Ammon's horn (tissue), 1 donor: ENCODE measurements at regions not wholly inside any gene's neighbourhood (a gene's known extent, or its start where the extent isn't known, plus 50 kb on each side); places are given as distances from the start of the nearest gene placed in this dataset.
"Not testable (repeated sequence)": the region's sequence is repeated elsewhere in the genome, so short reads cannot be mapped to it uniquely, and the experiment has no call there.

Experiments
- DNase-seq: peaks from one replicate; pipeline ENCODE4 v3.0.0-alpha.2; 2016; ENCODE audit warnings: low spot score

DNA sequence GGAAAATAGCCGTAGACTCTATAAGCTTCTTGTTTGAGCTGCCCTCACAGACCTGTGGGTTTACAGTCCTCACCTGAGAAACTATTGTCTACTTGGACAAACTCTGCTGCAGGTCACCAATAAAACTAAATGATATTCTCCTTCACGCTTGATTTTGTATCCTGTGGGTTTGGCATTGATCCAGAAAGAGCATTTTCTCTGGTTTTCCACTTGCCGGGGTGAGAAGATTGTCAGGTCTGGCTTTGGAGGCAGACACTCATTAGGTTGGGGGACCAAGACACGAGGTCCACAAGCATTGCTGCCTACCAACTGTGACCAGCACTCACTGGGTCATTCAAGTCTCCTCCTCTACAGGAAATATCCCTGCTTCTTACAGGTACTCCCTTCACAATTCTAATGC, 68.5 kb downstream of the CDC14C start:
- no peak for DNase-seq

DNA sequence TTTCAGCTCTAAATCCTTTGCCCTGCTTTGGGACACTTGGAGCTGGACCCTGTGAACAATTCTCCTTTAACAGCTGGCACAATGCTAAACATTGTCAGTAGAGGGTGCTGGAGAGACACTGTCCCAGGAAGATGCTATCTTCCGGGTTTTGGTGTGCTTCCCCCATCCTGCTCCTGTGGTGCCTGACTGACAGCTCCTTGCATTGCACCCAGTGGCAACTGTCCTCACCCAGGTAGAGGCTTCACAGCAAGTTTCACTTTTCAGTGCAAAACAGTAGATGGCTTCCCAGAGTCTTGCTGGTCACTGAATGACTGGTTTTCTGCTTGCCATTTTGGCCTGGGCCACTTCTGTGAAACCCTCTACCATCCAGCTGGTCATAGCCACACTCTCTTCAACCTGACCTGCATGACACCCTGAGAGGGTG, 77.3 kb downstream of the CDC14C start:
- peak; percentile 12 for DNase-seq

DNA sequence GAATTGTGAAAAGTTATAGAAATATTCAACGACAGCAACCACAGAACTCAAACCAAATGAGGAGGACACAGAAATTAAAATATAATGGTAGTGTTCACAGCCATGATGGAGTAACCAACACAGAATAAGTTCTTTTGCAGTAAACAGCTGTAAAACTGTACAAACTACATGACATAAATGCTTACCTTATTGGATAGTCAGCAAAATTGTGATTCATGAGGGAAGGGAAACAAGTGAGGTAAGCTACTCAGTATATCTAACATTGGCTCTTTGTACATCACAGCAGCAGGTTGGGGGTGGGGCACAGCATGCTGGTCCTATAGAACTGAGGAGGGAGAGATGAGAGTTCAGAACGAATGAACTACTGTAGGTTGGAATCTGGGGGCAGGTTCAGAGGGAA, 86.4 kb downstream of the CDC14C start:
- DNase-seq: no peak

DNA sequence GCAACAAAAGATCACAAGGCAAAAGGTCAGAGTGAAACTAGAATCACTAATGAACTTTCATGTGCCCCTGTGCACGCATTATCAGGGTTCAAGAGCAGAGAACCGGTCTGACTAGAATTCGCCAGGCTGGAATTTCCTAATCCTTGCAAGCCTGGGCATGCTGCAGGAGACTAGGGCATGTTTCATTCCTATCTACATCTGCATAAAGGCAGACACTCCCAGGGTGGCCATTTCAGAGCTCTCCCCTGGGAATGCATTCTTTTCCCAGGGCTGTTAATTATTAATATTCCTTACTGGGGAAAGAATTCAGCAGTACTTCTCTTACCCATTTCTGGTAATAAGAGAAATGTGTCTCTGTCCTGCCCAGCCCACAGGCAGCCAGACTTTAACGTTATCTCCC, 90.5 kb downstream of the CDC14C start:
- DNase-seq: no peak

DNA sequence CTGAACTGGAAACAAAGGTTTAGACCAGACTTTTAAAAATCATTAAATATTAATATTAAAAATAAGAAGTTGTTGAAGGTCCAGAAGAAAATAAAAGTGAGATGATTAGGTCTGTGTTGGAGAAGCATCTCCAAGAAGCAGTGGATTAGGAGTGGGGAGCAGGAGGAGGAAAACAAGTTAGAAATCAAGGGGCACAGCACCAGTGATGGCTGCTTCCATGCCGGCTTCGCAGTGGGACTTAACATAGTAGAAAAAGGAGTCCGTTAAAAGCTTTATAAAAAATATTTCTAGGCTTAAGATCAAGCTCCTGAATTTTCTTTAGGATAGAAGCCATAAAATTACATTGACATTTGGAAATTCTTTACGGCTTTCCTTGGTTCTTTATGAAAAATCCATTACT, 95.8 kb downstream of the CDC14C start:
- no peak for DNase-seq

DNA sequence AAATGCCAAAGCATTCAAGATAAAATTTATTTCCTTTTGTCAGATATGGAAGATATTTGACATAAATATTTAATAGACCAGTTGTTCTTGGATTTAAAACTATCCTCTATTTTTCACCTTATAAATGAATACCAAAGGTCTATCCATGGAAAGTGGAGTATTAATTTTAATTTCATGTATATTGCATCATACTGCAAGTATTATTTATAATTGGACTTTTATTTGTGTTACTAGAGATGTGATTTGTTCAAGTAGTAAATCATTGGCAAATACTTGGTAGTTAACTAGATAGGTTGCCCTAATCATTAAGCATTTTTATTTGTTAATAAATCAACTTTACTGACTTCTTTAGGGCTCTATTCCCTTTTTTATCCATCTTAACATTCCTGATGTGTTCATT, 98.1 kb downstream of the CDC14C start:
- DNase-seq: no peak

DNA sequence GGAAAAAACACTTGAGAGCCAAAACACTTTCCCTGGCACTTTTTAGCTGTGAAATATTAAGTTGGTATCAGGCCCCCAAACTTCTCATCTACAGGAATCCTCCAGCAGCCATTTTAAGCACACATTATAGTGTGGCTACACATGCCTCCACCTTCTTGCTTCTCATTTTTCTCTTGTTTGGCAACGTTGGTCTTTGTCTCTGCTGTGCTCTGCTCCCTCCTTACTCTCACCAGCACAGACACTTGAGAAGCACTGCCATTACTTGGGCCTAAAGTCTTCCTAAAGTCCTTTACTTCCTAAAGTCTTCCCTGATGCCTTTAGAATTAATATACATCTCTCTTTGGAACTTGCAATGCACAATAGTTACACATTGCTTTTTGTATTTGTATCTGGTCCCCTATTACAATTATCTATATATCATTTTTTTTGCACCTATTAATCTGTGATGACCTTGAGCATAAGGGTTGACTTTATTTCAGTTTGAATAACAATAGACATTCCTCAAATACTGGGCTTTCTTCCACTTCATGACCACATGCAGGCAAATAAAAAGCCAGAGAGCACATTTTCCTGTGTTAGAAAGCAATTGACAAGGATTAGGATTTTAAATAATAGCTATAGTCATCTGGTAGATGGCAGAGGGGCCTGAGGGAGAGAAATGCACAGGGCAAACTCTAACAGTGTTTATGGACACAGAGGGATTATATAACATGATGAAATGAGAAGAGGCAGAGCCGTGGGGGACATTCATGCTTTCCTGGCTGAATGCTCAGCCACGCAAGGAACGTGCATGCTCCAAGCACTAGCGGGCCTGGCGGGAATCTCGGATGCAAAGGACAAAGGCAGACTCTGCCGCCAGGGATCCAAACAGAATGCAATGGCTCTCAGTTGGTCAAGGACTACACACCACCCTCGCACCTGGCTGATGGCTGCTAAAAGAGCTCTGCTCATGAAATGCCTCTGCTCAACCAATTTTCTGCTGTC, 99.3 kb downstream of the CDC14C start:
- no peak for DNase-seq

DNA sequence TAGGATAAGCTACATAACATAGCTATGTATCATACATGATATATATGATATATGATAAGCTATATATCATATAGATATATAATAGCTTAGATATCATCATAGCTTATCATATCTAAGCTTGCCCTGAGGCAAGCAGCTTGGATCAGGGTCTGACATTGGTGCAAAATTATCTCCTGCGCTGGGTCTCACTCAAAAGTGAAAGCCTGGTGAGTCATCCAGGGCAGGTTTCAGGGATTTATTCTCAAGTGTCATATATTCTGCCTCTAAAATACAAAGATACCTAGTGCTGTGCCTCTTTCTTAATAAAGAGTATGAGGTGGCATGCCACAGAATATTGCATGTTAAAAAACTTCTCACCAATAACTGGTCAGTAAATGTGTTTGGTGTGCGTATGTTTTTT, 105.9 kb downstream of the CDC14C start:
- DNase-seq: no peak

DNA sequence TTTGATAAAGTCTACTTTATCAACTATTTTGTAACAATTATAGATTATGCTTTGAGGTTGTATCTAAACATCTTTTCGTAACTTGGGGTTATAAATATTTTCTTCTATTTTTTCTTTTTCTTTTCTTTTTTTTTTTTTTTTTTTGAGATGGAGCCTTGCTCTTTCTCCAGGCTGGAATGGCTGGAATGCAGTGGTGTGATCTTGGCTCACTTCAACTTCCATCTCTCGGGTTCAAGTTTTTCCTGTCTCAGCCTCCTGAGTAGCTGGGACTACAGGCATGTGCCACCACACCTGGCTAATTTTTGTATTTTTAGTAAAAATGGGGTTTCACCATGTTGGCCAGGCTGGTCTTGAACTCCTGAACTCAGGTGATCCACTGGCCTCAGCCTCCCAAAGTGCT, 108.8 kb downstream of the CDC14C start:
- not testable (repeated sequence) for DNase-seq

DNA sequence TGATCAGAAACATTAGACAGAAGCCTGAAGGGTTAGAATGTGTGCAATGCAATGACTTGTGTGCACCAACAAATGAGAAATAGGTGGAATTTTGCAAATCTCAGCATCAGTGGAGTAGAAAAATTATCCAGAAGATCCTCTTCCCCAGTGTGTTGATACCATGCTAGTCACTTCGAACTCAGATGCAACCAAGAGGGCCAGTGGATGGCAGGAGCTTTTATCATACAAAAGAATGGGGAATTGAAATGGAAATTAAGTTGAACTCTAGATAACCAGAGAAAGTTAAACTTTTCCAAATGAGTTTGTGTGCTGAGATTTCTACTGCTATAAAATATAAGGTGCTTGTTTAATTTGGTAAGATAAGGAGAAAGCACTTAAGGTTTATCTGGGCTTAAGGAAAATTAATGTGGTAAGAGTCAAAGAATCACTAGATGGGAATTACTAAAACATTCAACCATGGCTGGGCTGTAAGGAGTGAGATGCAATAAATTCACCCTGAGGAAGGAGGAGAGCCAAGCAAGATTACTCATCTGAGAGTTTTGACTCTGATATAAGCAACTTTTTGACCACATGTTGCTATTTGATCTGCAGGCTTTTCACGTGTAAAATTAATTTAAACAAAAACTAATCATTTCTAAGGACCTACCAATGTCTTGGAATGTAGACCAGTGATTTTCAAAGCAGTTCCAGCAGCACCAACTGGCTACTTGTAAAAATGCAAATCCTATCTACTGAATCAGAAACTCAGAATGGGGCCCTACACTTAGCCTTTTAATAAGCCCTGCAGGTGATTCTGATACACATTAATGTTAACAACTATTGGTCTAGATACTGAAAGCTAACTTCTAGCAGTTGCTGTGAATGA, 113.2 kb downstream of the CDC14C start:
- no peak for DNase-seq

DNA sequence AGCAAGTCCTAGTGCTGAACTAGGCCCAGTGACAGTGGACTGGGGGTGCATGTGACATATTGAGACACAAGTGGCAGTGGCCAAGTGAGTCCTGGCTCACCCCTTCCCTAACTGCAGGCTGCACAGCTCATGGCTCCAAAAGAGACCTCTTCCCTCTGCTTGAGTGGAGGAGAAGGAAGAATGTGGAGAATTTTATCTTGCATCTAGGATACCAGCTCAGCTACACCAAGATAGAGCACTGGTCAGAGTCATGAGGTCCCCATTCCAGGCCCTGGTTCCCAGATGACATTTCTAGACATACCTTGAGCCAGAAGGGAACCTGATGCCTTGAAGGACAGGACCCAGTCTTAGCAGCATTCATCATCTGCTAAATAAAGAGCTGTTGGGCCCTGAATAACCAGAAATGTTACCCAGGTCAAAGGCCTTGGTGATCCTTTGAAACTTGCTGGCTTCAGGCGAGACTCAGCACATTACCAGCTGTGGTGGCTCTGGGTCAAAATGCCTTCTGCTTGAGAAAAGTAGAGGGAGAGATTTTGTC, 114.5 kb downstream of the CDC14C start:
- DNase-seq: no peak

DNA sequence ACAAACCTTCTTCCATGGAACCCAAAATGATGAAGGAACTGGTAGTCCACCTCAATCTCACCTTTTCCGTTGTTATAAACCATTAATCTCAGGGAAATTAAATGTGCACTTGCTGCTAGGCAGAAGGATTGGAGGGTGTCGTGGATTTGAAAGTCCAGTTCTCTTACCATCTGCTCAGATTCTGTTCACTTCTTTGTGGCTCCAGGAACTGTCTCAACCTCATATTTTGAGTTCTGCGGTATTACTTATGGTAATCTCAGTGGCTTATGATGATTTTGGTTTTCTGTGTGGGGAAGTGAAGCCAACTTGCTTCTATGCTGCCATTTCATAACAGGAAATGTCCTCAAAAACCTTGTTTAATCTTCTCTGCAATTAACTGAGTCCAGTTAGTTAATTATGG, 136.4 kb downstream of the CDC14C start:
- no peak for DNase-seq

DNA sequence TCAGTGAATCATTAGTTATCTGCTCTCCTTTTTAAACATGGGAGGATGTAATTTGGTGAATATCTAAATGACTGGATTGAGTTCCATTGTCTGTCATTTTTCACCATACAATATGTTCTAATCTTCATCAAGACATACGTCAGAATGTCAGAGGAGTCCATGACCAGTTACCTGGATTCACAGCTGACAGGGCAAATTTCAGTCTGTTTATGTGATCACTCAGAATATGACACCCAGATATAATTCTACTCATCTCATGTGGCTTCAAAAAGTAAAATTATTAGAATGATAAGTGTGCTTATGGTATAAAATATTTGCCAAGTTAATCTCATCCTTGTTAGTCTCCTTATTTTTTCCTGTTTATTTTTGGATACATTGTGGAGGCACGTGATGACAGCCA, 150.2 kb downstream of the CDC14C start:
- no peak for DNase-seq

DNA sequence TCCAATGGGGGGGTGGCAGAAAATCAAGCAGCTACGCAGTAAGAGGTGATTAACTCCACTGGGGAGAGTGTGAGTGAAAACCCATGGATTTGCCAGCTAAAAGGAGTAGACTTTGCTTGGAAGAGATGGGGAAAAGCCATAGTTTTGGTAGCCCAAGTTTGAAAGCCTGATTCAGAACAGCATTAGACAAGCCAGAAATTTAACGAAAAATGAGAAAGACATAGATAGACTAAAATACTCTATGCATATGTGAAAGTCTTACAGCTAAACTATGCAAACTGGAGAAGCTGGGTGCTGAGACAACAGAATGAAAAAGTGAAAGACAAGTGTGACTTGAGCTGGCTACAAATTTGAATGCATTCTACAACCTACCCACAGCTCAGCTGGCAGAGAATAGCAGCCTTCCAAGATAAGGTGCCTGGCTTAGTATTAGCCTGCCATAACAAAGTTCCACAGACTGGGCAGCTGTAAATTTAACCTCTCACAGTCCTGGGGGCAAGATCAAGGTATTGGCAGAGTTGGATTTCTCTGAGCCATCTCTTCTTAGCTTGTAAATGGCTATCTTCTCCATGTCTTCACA, 156.6 kb downstream of the CDC14C start:
- DNase-seq: no peak

DNA sequence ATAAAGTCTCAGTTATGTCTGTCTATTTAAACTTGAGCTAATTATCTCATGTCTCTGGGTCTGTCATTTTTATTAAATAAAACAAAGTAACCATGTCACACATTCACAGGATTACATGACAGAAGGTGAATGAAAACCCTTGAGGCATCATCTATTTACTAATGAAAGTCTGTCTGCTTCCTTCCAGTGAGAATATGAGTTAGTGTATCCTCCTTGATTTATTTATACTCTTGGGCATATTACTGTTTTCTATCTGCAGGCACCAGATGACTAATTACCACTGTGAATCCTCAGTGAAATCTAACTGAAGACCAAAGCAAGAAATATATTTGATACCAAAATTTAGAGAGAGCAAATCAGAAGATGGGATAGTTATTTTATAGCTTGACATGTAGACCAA, 163.7 kb downstream of the CDC14C start:
- no peak for DNase-seq

DNA sequence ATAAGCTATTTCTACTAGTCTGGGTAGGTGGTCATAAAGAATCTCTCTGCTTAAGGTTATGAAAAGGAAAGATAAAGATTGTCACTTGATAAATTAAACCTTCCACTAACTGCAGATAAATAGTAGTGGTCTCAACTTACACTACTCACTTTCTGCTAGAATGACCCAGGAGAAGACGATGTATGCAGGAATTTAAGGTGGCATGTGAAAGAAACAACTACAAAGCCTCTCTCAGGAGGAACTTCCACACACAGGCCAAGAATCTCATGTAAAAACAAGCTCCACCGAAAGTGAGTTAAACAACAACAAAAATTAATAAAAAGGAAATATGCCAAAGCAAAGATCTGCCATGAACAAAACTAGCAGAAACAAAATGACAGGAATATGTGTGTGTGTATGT, 165.4 kb downstream of the CDC14C start:
- no peak for DNase-seq

DNA sequence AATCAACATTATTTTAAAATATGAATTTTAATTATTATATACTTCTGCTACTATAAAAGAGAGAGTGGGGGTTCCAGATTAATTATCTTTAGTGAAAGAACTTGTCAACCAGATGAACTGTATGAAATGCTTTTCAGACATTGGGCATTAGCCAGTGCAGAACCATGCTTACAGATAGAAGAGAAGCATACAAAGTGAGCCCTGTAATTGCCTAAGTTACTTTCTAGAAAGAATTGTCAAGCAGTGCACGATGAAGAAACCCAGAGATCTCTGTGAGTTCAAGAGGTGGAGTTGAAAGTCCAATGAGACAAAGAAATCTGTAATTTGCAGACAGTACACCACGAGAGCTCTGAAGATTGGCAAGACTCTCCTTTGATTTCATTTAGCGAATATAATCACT, 166.7 kb downstream of the CDC14C start:
- DNase-seq: no peak

DNA sequence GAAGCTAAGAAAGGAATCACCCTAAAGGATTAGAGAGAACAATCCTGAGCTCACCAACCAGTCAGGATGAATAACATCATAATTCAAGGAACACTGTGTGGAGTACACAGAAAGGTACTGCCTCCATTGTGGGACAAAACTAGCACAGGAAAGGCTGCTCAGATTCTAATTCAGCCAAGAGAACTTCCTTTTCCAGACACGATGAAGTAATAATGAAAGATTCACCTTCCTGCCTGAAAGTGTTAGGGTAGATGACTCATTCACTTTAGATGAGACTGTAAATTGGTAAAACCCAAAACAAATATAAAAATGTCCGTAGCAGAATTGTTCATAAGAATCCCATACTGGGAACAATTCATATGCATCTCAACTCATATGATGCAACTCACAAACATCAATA, 167.2 kb downstream of the CDC14C start:
- no peak for DNase-seq

DNA sequence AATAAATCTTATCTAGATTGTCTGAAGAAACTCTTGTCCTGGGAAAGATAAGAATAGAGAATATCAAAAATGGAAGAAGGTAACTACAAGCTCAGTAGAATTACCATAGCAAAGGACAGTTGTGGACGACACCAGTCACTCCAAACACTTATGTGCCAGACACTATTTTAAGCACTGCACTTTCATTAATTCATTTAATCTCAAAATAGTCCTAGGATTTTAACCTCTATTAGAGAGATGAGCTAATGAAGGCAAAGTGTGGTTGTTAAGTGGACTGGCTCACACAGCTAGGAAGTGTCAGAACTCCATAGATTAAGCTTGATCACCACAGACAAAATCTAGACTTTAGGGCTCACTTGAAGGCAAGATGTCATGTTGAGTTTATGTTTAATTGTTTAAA, 168.9 kb downstream of the CDC14C start:
- DNase-seq: no peak

DNA sequence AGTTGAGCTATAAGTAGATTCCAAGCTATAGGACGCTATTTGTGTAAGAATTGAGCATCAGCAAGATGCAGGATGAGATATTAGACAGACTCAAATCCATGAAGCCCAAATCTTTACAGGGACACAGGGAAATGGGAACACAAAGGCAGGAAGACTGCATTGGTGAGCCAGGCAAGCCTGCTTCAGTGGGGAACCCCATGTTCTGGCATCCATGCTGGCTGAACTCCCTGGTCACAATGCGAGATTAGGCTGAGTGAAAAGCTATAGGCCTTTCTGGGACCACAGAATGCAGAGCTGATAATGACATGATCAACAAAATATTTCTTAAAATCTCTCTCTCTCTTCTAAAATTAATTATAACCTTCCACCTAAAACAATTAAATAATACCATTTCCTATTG, 170.5 kb downstream of the CDC14C start:
- DNase-seq: no peak

DNA sequence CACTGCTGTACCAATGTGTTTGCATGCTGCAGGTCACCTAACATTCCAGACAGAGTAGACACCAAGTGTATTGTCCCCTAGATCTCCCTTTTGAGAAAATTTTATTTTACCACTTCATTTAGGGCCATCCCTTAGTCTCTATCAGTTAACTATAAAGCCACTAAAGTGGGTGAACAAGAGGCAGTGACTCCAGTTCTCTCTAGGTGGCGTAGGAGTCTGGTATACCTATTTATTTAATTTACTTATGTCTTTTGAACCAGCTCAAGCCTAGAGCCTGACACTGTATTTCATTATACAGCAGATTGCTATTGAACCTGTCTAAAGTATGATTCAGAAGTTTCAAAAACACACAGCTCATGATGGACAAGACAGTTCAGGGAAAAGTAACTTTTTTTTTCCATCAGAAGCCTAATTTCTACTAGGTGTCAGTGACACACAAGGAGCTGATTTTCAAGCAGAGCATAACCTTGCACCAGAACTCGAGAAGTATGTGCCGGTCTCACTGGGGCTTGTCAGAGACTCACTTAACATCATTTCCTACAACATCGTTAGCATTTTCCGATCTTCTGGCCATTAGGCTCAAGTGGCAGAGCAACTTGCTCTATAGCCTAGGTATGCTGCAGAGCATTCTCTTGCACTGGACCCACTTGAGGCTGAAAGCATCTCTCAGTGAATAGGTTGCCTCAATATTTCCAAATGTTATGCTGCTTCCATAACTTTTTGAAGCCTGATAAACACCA, 175.4 kb downstream of the CDC14C start:
- no peak for DNase-seq
